Activated naive CD8-positive, alpha-beta T cell treated with anti-CD3 and anti-CD28 coated beads for 36 hours (primary cell): ENCODE measurements at regions not wholly inside any gene's neighbourhood (a gene's known extent, or its start where the extent isn't known, plus 50 kb on each side); places are given as distances from the start of the nearest gene placed in this dataset.

ENCODE experiments used
- DNase-seq: peaks from one replicate; pipeline ENCODE4 v3.0.0; 2021
- H3K27ac Mint-ChIP-seq: one replicate; pipeline ENCODE4 v1.8.0; 2022; ENCODE audit warnings: mild to moderate bottlenecking, moderate library complexity, mixed read lengths
- H3K27me3 Mint-ChIP-seq: one replicate; pipeline ENCODE4 v1.8.0; 2022; ENCODE audit warnings: mild to moderate bottlenecking, mixed read lengths
- H3K36me3 Mint-ChIP-seq: one replicate; pipeline ENCODE4 v1.8.0; 2021; ENCODE audit warnings: mild to moderate bottlenecking, mixed read lengths
- H3K4me1 Mint-ChIP-seq: one replicate; pipeline ENCODE4 v1.8.0; 2021; ENCODE audit warnings: mixed read lengths
- H3K4me3 Mint-ChIP-seq: one replicate; pipeline ENCODE4 v1.8.0; 2022; ENCODE audit warnings: mild to moderate bottlenecking, moderate library complexity, mixed read lengths
- H3K9me3 Mint-ChIP-seq: one replicate; pipeline ENCODE4 v1.8.0; 2022; ENCODE audit warnings: mixed read lengths

- no peaks in the 10 kb centered on the region for H3K4me1 Mint-ChIP-seq
- H3K27ac Mint-ChIP-seq, result no peak overlapping the region
- H3K9me3 Mint-ChIP-seq, result no peaks in the 10 kb centered on the region
- no peaks in the 10 kb centered on the region for H3K36me3 Mint-ChIP-seq
- no peaks in the 10 kb centered on the region for H3K27me3 Mint-ChIP-seq
- DNase-seq, result no peak
- H3K4me3 Mint-ChIP-seq, result no peak overlapping the region
These were observed 762.6 kb downstream of the BRINP1 start for GRCh38 chr9:118606668-118607067.

- H3K4me3 Mint-ChIP-seq, result no peak overlapping the region
- H3K4me1 Mint-ChIP-seq, result no peaks in the 10 kb centered on the region
- H3K9me3 Mint-ChIP-seq, result peaks cover 2% of the 10 kb centered on the region
- no peaks in the 10 kb centered on the region for H3K36me3 Mint-ChIP-seq
- H3K27me3 Mint-ChIP-seq, result no peaks in the 10 kb centered on the region
- no peak for DNase-seq
- no peak overlapping the region for H3K27ac Mint-ChIP-seq
These were observed 759.7 kb downstream of the BRINP1 start for GRCh38 chr9:118609355-118610044.

GRCh38 chr9:118612201-118612600 lies 757.0 kb downstream of the BRINP1 start:
- H3K27me3 Mint-ChIP-seq, result no peaks in the 10 kb centered on the region
- no peak overlapping the region for H3K4me3 Mint-ChIP-seq
- H3K9me3 Mint-ChIP-seq, result peaks cover 5% of the 10 kb centered on the region
- DNase-seq, result no peak
- H3K27ac Mint-ChIP-seq, result no peak overlapping the region
- no peaks in the 10 kb centered on the region for H3K4me1 Mint-ChIP-seq
- no peaks in the 10 kb centered on the region for H3K36me3 Mint-ChIP-seq

GRCh38 chr9:118613996-118614395 lies 755.2 kb downstream of the BRINP1 start:
- no peaks in the 10 kb centered on the region for H3K4me1 Mint-ChIP-seq
- H3K9me3 Mint-ChIP-seq, result peaks cover 5% of the 10 kb centered on the region
- no peak overlapping the region for H3K27ac Mint-ChIP-seq
- no peaks in the 10 kb centered on the region for H3K27me3 Mint-ChIP-seq
- DNase-seq, result no peak
- H3K4me3 Mint-ChIP-seq, result no peak overlapping the region
- no peaks in the 10 kb centered on the region for H3K36me3 Mint-ChIP-seq

GRCh38 chr9:118618084-118618483 lies 751.2 kb downstream of the BRINP1 start:
- no peaks in the 10 kb centered on the region for H3K36me3 Mint-ChIP-seq
- no peak overlapping the region for H3K4me3 Mint-ChIP-seq
- peaks cover 3% of the 10 kb centered on the region for H3K9me3 Mint-ChIP-seq
- DNase-seq, result no peak
- no peaks in the 10 kb centered on the region for H3K4me1 Mint-ChIP-seq
- no peaks in the 10 kb centered on the region for H3K27me3 Mint-ChIP-seq
- H3K27ac Mint-ChIP-seq, result no peak overlapping the region

- Mint-ChIP-seq H3K4me1 (no peaks in the 10 kb centered on the region), H3K4me3 (no peak overlapping the region), H3K27me3 (no peaks in the 10 kb centered on the region), H3K36me3 (no peaks in the 10 kb centered on the region), H3K27ac (no peak overlapping the region), H3K9me3 (peaks cover 3% of the 10 kb centered on the region)
- DNase-seq, result no peak
These were observed 750.4 kb downstream of the BRINP1 start for GRCh38 chr9:118618849-118619248.

GRCh38 chr9:118624608-118625007 lies 744.6 kb downstream of the BRINP1 start:
- Mint-ChIP-seq H3K4me1 (no peaks in the 10 kb centered on the region), H3K27ac (no peak overlapping the region), H3K4me3 (no peak overlapping the region), H3K36me3 (no peaks in the 10 kb centered on the region), H3K9me3 (peaks cover 6% of the 10 kb centered on the region), H3K27me3 (no peaks in the 10 kb centered on the region)
- no peak for DNase-seq

GRCh38 chr9:118630079-118630478 lies 739.2 kb downstream of the BRINP1 start:
- Mint-ChIP-seq H3K4me1 (no peaks in the 10 kb centered on the region), H3K4me3 (no peak overlapping the region), H3K36me3 (no peaks in the 10 kb centered on the region)

GRCh38 chr9:118630931-118631595 lies 738.2 kb downstream of the BRINP1 start:
- Mint-ChIP-seq H3K4me1 (no peaks in the 10 kb centered on the region), H3K27ac (no peak overlapping the region), H3K9me3 (peaks cover 18% of the 10 kb centered on the region), H3K36me3 (no peaks in the 10 kb centered on the region), H3K27me3 (no peaks in the 10 kb centered on the region), H3K4me3 (no peak overlapping the region)
- no peak for DNase-seq

More at GRCh38 chr9:118630079-118630478, 739.2 kb downstream of the BRINP1 start:
- Mint-ChIP-seq H3K9me3 (peaks cover 23% of the 10 kb centered on the region), H3K27me3 (no peaks in the 10 kb centered on the region), H3K27ac (no peak overlapping the region)
- no peak for DNase-seq

GRCh38 chr9:118631956-118632355 lies 737.3 kb downstream of the BRINP1 start:
- Mint-ChIP-seq H3K27ac (no peak overlapping the region), H3K4me3 (no peak overlapping the region), H3K9me3 (peaks cover 18% of the 10 kb centered on the region), H3K36me3 (no peaks in the 10 kb centered on the region), H3K27me3 (no peaks in the 10 kb centered on the region), H3K4me1 (no peaks in the 10 kb centered on the region)
- no peak for DNase-seq

GRCh38 chr9:118635416-118635815 lies 733.8 kb downstream of the BRINP1 start:
- Mint-ChIP-seq H3K9me3 (peaks cover 25% of the 10 kb centered on the region), H3K4me1 (no peaks in the 10 kb centered on the region), H3K27me3 (no peaks in the 10 kb centered on the region), H3K27ac (no peak overlapping the region), H3K4me3 (no peak overlapping the region), H3K36me3 (no peaks in the 10 kb centered on the region)
- no peak for DNase-seq

GRCh38 chr9:118637681-118638080 lies 731.6 kb downstream of the BRINP1 start:
- Mint-ChIP-seq H3K36me3 (no peaks in the 10 kb centered on the region), H3K9me3 (peaks cover 18% of the 10 kb centered on the region), H3K4me3 (no peak overlapping the region), H3K27me3 (no peaks in the 10 kb centered on the region), H3K27ac (no peak overlapping the region), H3K4me1 (no peaks in the 10 kb centered on the region)
- DNase-seq, result no peak

GRCh38 chr9:118640836-118641560 lies 728.2 kb downstream of the BRINP1 start:
- Mint-ChIP-seq H3K27ac (no peak overlapping the region), H3K9me3 (peaks cover 12% of the 10 kb centered on the region), H3K36me3 (no peaks in the 10 kb centered on the region), H3K4me3 (no peak overlapping the region), H3K27me3 (no peaks in the 10 kb centered on the region), H3K4me1 (no peaks in the 10 kb centered on the region)
- DNase-seq, result no peak

- Mint-ChIP-seq H3K27me3 (no peaks in the 10 kb centered on the region), H3K36me3 (no peaks in the 10 kb centered on the region), H3K27ac (no peak overlapping the region), H3K4me1 (no peaks in the 10 kb centered on the region), H3K4me3 (no peak overlapping the region), H3K9me3 (peaks cover 11% of the 10 kb centered on the region)
- DNase-seq, result no peak
These were observed 726.1 kb downstream of the BRINP1 start for GRCh38 chr9:118643118-118643517.

- no peaks in the 10 kb centered on the region for H3K36me3 Mint-ChIP-seq
- no peak overlapping the region for H3K27ac Mint-ChIP-seq
- H3K4me1 Mint-ChIP-seq, result no peaks in the 10 kb centered on the region
- H3K27me3 Mint-ChIP-seq, result no peaks in the 10 kb centered on the region
- H3K4me3 Mint-ChIP-seq, result no peak overlapping the region
- peaks cover 7% of the 10 kb centered on the region for H3K9me3 Mint-ChIP-seq
- DNase-seq, result no peak
These were observed 725.2 kb downstream of the BRINP1 start for GRCh38 chr9:118644066-118644465.
